H1 (cell line): ENCODE measurements at regions not wholly inside any gene's neighbourhood (a gene's known extent, or its start where the extent isn't known, plus 50 kb on each side); places are given as distances from the start of the nearest gene placed in this dataset.

Source experiments
- CTCF ChIA-PET: fragments of 300-600 bp; sonication (Branson Sonifier 250); formaldehyde crosslinking; loops from one replicate; lab custom pipeline; 2021; ENCODE audit not compliant: partially characterized antibody; lab: Charles Lee
- POLR2A ChIA-PET: fragments of 300-600 bp; sonication (Branson Sonifier 250); formaldehyde crosslinking; loops from one replicate; lab custom pipeline; 2021; ENCODE audit warnings: inconsistent platforms; ENCODE audit not compliant: partially characterized antibody; lab: Charles Lee
- DNase-seq, 2 experiments: peaks; one replicate each; pipeline versions ENCODE4 v3.0.0 to v3.0.0-alpha.2; 2010 to 2022; ENCODE audit warnings: low spot score in 2 of 2, low read depth in 1 of 2, mixed read lengths in 1 of 2
- FAIRE-seq: peaks from 2 replicates; lab custom pipeline; 2011; peaks lifted over from hg19 to GRCh38; lab: Jason Lieb, UNC
- H2AFZ ChIP-seq: 2 replicates; pipeline ENCODE4 v1.8.1; 2012; ENCODE audit warnings: low read length, inconsistent platforms
- H2AK5ac ChIP-seq: 2 replicates; pipeline ENCODE4 v1.6.1; 2013; ENCODE audit warnings: low read depth, low read length
- H2BK120ac ChIP-seq: replicated peaks from 2 replicates; pipeline ENCODE3; 2013; ENCODE audit warnings: low read depth, low read length, inconsistent platforms
- H2BK12ac ChIP-seq: 2 replicates; pipeline ENCODE4 v1.6.1; 2013; ENCODE audit warnings: low read depth, low read length
- H2BK15ac ChIP-seq: 2 replicates; pipeline ENCODE4 v1.6.1; 2013; ENCODE audit warnings: low read length
- H2BK20ac ChIP-seq: 2 replicates; pipeline ENCODE4 v1.6.1; 2013; ENCODE audit warnings: low read length
- H2BK5ac ChIP-seq: 2 replicates; pipeline ENCODE4 v1.6.1; 2013; ENCODE audit warnings: low read depth, low read length
- H3K14ac ChIP-seq: 2 replicates; pipeline ENCODE4 v1.6.1; 2013; ENCODE audit warnings: inconsistent platforms; ENCODE audit not compliant: insufficient read length
- H3K18ac ChIP-seq: 2 replicates; pipeline ENCODE4 v1.6.1; 2013; ENCODE audit warnings: low read length; ENCODE audit errors: extremely low read depth
- H3K23ac ChIP-seq: 2 replicates; pipeline ENCODE4 v1.6.1; 2013; ENCODE audit warnings: inconsistent platforms; ENCODE audit not compliant: insufficient read length
- H3K23me2 ChIP-seq: 2 replicates; pipeline ENCODE4 v1.6.1; 2013; ENCODE audit warnings: low read depth, low read length
- H3K27ac ChIP-seq: 2 replicates; pipeline ENCODE4 v1.6.1; 2011; ENCODE audit warnings: low read depth, low read length, inconsistent platforms
- H3K27me3 ChIP-seq, 4 experiments: replicated peaks in 1 of 4; 1 replicate in 1 of 4; 2 replicates in 3 of 4; pipeline versions ENCODE4 v1.6.1 to v1.8.1; 2011 to 2013; ENCODE audit warnings: low read length in 3 of 4, mild to moderate bottlenecking in 3 of 4, inconsistent platforms in 2 of 4, mixed read lengths in 2 of 4, moderate library complexity in 1 of 4; ENCODE audit not compliant: control insufficient read depth in 3 of 4, insufficient read depth in 3 of 4; ENCODE audit errors: extremely low read depth in 1 of 4
- H3K36me3 ChIP-seq, 4 experiments: 2 replicates each; pipeline versions ENCODE4 v1.6.1 to v1.8.1; 2011 to 2013; ENCODE audit warnings: mild to moderate bottlenecking in 4 of 4, low read length in 3 of 4, moderate library complexity in 2 of 4, control low read depth in 1 of 4, inconsistent platforms in 1 of 4; ENCODE audit not compliant: insufficient read depth in 4 of 4, control insufficient read depth in 2 of 4
- H3K4ac ChIP-seq: replicated peaks from 2 replicates; pipeline ENCODE3; 2013; ENCODE audit warnings: low read length, low read depth, mixed read lengths, inconsistent platforms; ENCODE audit not compliant: insufficient read length
- H3K4me1 ChIP-seq, 4 experiments: replicated peaks in 1 of 4; 1 replicate in 1 of 4; 2 replicates in 3 of 4; pipeline versions ENCODE4 v1.6.1 to v1.8.1; 2011 to 2013; ENCODE audit warnings: low read length in 3 of 4, inconsistent platforms in 2 of 4, mixed read lengths in 1 of 4; ENCODE audit not compliant: insufficient read depth in 4 of 4, control insufficient read depth in 3 of 4
- H3K4me2 ChIP-seq, 2 experiments: 2 replicates each; pipeline versions ENCODE4 v1.6.1 to v1.8.1; 2011 to 2013; ENCODE audit warnings: low read depth in 2 of 2, low read length in 2 of 2, control low read depth in 1 of 2, inconsistent platforms in 1 of 2, mild to moderate bottlenecking in 1 of 2; ENCODE audit not compliant: insufficient read depth in 1 of 2
- H3K4me3 ChIP-seq, 4 experiments: fragments of 200-600, 300-600 bp in 1 of 4; sonication (generic), shearing (Covaris generic), sonication (Bioruptor Twin) in 1 of 4; 2 replicates each; pipeline versions ENCODE4 v1.5.1 to v1.8.1; 2011 to 2016; ENCODE audit warnings: low read length in 4 of 4, low read depth in 3 of 4, control low read depth in 2 of 4, inconsistent platforms in 2 of 4, mild to moderate bottlenecking in 2 of 4, mixed read lengths in 1 of 4, moderate library complexity in 1 of 4; ENCODE audit not compliant: insufficient read depth in 2 of 4; ENCODE audit errors: extremely low read depth in 1 of 4
- H3K56ac ChIP-seq: replicated peaks from 2 replicates; pipeline ENCODE3; 2013; ENCODE audit warnings: low read depth, mild to moderate bottlenecking, mixed read lengths, low read length, inconsistent platforms; ENCODE audit not compliant: insufficient read length
- H3K79me1 ChIP-seq: 2 replicates; pipeline ENCODE4 v1.6.1; 2013; ENCODE audit warnings: low read depth, low read length, control low read depth
- H3K79me2 ChIP-seq, 2 experiments: 2 replicates each; pipeline versions ENCODE4 v1.6.1 to v1.8.1; 2012 to 2013; ENCODE audit warnings: low read length in 2 of 2, mild to moderate bottlenecking in 2 of 2, inconsistent platforms in 1 of 2; ENCODE audit not compliant: insufficient read depth in 2 of 2, control insufficient read depth in 1 of 2
- H3K9ac ChIP-seq, 4 experiments: replicated peaks in 1 of 4; 1 replicate in 1 of 4; 2 replicates in 3 of 4; pipeline versions ENCODE4 v1.6.1 to v1.8.1; 2011 to 2013; ENCODE audit warnings: low read depth in 3 of 4, low read length in 3 of 4, control low read depth in 2 of 4, mild to moderate bottlenecking in 2 of 4, moderate library complexity in 2 of 4, inconsistent platforms in 1 of 4; ENCODE audit errors: extremely low read depth in 1 of 4
- H3K9me3 ChIP-seq, 2 experiments: 2 replicates each; pipeline versions ENCODE4 v1.6.1 to v1.8.1; 2012 to 2013; ENCODE audit warnings: mild to moderate bottlenecking in 2 of 2, moderate library complexity in 2 of 2, control low read depth in 1 of 2, inconsistent platforms in 1 of 2, low read depth in 1 of 2, low read length in 1 of 2, mixed read lengths in 1 of 2; ENCODE audit not compliant: insufficient read depth in 2 of 2
- H4K20me1 ChIP-seq, 2 experiments: replicated peaks in 1 of 2; 2 replicates each; pipeline versions ENCODE3 to v1.8.1; 2011 to 2013; ENCODE audit warnings: inconsistent platforms in 2 of 2, low read length in 2 of 2, mild to moderate bottlenecking in 1 of 2; ENCODE audit not compliant: insufficient read depth in 2 of 2, control insufficient read depth in 1 of 2
- H4K5ac ChIP-seq: 2 replicates; pipeline ENCODE4 v1.6.1; 2013; ENCODE audit warnings: low read length, low read depth, mixed read lengths, inconsistent platforms; ENCODE audit not compliant: insufficient read length
- H4K8ac ChIP-seq: 2 replicates; pipeline ENCODE4 v1.8.0; 2013; ENCODE audit warnings: mild to moderate bottlenecking, moderate library complexity, low read length, inconsistent platforms; ENCODE audit not compliant: insufficient read depth; ENCODE audit errors: extremely low read depth
- H4K91ac ChIP-seq: replicated peaks from 2 replicates; pipeline ENCODE3; 2013; ENCODE audit warnings: low read length, mixed read lengths, inconsistent platforms; ENCODE audit not compliant: insufficient read length
- CTBP2 ChIP-seq: IDR thresholded peaks from 2 replicates; pipeline ENCODE4 v1.7.0; 2011; ENCODE audit warnings: borderline replicate concordance, mild to moderate bottlenecking, moderate library complexity, mixed read lengths, low read length; ENCODE audit not compliant: insufficient read depth, insufficient read length
- CTCF ChIP-seq, 3 experiments: IDR thresholded peaks; 1 replicate in 2 of 3; 2 replicates in 1 of 3; pipeline versions ENCODE4 v1.5.1 to v1.6.1; 2011; ENCODE audit warnings: low read length in 3 of 3, mild to moderate bottlenecking in 3 of 3, inconsistent platforms in 2 of 3, low read depth in 1 of 3, moderate library complexity in 1 of 3; ENCODE audit not compliant: insufficient read depth in 1 of 3; ENCODE audit errors: control extremely low read depth in 1 of 3
- EP300 ChIP-seq, 2 experiments: IDR thresholded peaks; 1 replicate in 1 of 2; 2 replicates in 1 of 2; pipeline ENCODE4 v1.6.1; 2011 to 2012; ENCODE audit warnings: low read depth in 2 of 2, low read length in 2 of 2, mild to moderate bottlenecking in 2 of 2, borderline replicate concordance in 1 of 2, inconsistent platforms in 1 of 2, moderate library complexity in 1 of 2
- GTF2F1 ChIP-seq: IDR thresholded peaks from 2 replicates; pipeline ENCODE4 v1.6.1; 2012; ENCODE audit warnings: low read depth, low read length, improper control_type of control experiment, borderline replicate concordance
- HDAC2 ChIP-seq, 2 experiments: fragments of 300-600 bp in 1 of 2; sonication (generic) in 1 of 2; IDR thresholded peaks; 2 replicates each; pipeline ENCODE4 v1.6.1; 2011 to 2012; ENCODE audit warnings: low read depth in 2 of 2, low read length in 2 of 2, mild to moderate bottlenecking in 2 of 2, moderate library complexity in 2 of 2, borderline replicate concordance in 1 of 2, inconsistent platforms in 1 of 2
- KDM1A ChIP-seq: fragments of 200-600, 300-600 bp; sonication (generic); IDR thresholded peaks from 2 replicates; pipeline ENCODE4 v1.7.1; 2016; ENCODE audit warnings: mild to moderate bottlenecking, low read length, borderline replicate concordance
- SIX5 ChIP-seq: IDR thresholded peaks from 2 replicates; pipeline ENCODE4 v1.6.1; 2011; ENCODE audit warnings: mild to moderate bottlenecking, low read depth, low read length
- SP1 ChIP-seq: IDR thresholded peaks from 2 replicates; pipeline ENCODE4 v1.6.1; 2011; ENCODE audit warnings: low read depth, low read length
- WGBS, 2 experiments: shearing (Covaris generic) in 1 of 2; methylation state at CpG; one replicate each; pipeline versions ENCODE4 v1.1.6 to v1.1.7; 2013 to 2015; ENCODE audit warnings: low lambda C conversion rate in 2 of 2, mixed read lengths in 2 of 2, inconsistent platforms in 1 of 2, low coverage in 1 of 2, missing lambda C conversion rate in 1 of 2; ENCODE audit not compliant: insufficient replicate concordance in 2 of 2, insufficient coverage in 1 of 2, insufficient read length in 1 of 2; ENCODE audit errors: extremely low coverage in 1 of 2, missing lambda C conversion rate in 1 of 2; 5-methylcytosine and 5-hydroxymethylcytosine counted together

DNA sequence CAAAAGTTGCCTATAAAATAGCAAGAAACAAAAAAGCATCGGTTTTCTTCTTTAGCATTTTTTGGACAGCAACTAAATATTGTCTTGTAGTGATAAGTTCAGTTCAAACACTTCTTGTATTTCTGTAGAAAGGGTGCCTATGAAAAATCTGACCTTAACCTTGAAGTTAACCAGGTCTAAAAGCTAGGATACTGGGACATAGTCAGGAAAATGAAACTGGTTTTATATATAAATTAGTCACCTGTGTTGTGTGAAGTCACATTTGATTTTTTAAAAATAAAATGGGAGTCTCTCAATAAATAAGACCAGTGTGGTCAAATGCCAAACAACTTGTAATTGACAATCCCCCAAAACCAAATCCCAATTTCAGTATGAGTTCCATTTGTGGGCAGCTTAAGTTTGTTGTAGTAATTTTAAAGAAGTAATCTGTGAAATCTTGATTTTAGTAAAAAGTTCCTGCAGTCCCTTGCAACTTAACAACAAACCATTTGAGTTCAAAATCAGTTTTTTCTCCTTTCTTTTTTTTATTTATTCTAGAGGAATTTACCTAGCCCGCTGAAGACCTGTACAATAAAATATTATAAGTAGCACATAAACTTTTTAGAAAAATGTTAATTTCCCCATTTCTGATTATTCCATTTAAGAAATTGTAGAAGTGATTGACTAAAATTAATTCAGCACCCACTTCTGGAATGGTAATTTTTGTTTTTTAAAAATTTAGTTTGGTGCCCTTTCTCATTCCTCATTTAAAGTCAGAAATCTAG is 84.5 kb upstream of the PPARA start:
- no peak overlapping the region for H3K9ac ChIP-seq
- peaks cover 3 to 67% (median 43%) of the 10 kb centered on the region in 4 experiments for H3K27me3 ChIP-seq
- no peaks in the 10 kb centered on the region for H3K79me2 ChIP-seq
- H3K4me2 ChIP-seq = no peak overlapping the region
- no peak overlapping the region for H2BK20ac ChIP-seq
- no peak overlapping the region for H3K23ac ChIP-seq
- no peak overlapping the region for H4K91ac ChIP-seq
- FAIRE-seq (no peak), DNase-seq (no peak)
- no peak overlapping the region for H3K56ac ChIP-seq
- H2BK120ac ChIP-seq = no peak overlapping the region
- no peak overlapping the region for H2BK5ac ChIP-seq
- peaks cover 5% of the 10 kb centered on the region; the same call in 1 of the 2 replicates for H3K23me2 ChIP-seq
- H3K36me3 ChIP-seq = no peaks in the 10 kb centered on the region; a peak in 1 of 8 replicates
- no peak overlapping the region for H3K4me3 ChIP-seq
- no peak overlapping the region for H3K4ac ChIP-seq
- H3K18ac ChIP-seq = no peak overlapping the region
- CTCF ChIA-PET = no interaction called here
- POLR2A ChIA-PET = no interaction called here
- no peak overlapping the region for H2BK12ac ChIP-seq
- no peaks in the 10 kb centered on the region for H4K20me1 ChIP-seq
- WGBS, 2 experiments = 95% methylated on average over 2 of the region's 2 CpGs; no CpG with 5 or more reads in 1 of the 2 experiments
- H3K9me3 ChIP-seq = no peaks in the 10 kb centered on the region
- no peak overlapping the region for H2AFZ ChIP-seq
- no peak overlapping the region for H3K14ac ChIP-seq
- H3K4me1 ChIP-seq = peaks cover 3 to 13% (median 7%) of the 10 kb centered on the region in 4 experiments; a peak in 5 of 7 replicates
- no peak overlapping the region for H2AK5ac ChIP-seq
- no peak overlapping the region for H2BK15ac ChIP-seq
- no peak overlapping the region for H4K5ac ChIP-seq
- no peak overlapping the region for H3K27ac ChIP-seq
- H3K79me1 ChIP-seq = no peaks in the 10 kb centered on the region
- no peak overlapping the region for H4K8ac ChIP-seq
- TF ChIP-seq HDAC2 (IDR thresholded peaks at IDR 0.05; ENCODE audit: borderline replicate concordance in 1 of 2, low read depth in 2 of 2, low read length in 2 of 2) (no peak), KDM1A (no peak), CTCF (IDR thresholded peaks at IDR 0.05; ENCODE audit: control extremely low read depth in 1 of 3, insufficient read depth in 1 of 3, low read depth in 1 of 3, low read length in 3 of 3) (no peak), GTF2F1 (no peak), SIX5 (no peak), CTBP2 (no peak), EP300 (IDR thresholded peaks at IDR 0.05; ENCODE audit: borderline replicate concordance in 1 of 2, low read depth in 2 of 2, low read length in 2 of 2) (no peak), SP1 (no peak)
